HEK293 (cell line): ENCODE measurements at regions not wholly inside any gene's neighbourhood (a gene's known extent, or its start where the extent isn't known, plus 50 kb on each side); places are given as distances from the start of the nearest gene placed in this dataset.

Experiments used
- CTCF ChIA-PET: fragments of 350-600 bp; formaldehyde crosslinking; extraction: SDS; loops from one replicate; lab custom pipeline; 2021; ENCODE audit warnings: antibody characterized with exemption; lab: Yijun Ruan, JAX
- POLR2A ChIA-PET: fragments of 300-600 bp; formaldehyde crosslinking; extraction: SDS; loops from one replicate; lab custom pipeline; 2020; ENCODE audit warnings: antibody characterized with exemption, inconsistent platforms; lab: Yijun Ruan, JAX
- H3K27ac ChIP-seq: fragments of 200-500 bp; sonication (Bioruptor generic); 2 replicates; pipeline ENCODE4 v1.5.1; 2014; ENCODE audit warnings: low read depth, low read length, control low read depth, inconsistent platforms; ENCODE audit errors: extremely low read depth
- H3K36me3 ChIP-seq, 2 experiments: fragments of 200-500 bp in 1 of 2; sonication (Bioruptor generic) in 1 of 2; 1 replicate in 1 of 2; 2 replicates in 1 of 2; pipeline ENCODE4 v1.5.1; 2014 to 2017; ENCODE audit warnings: inconsistent platforms in 2 of 2, low read length in 2 of 2; ENCODE audit not compliant: control insufficient read depth in 2 of 2, insufficient read depth in 1 of 2
- H3K4me1 ChIP-seq: fragments of 200-500 bp; sonication (Bioruptor generic); 2 replicates; pipeline ENCODE4 v1.5.1; 2014; ENCODE audit warnings: mild to moderate bottlenecking, low read length, inconsistent platforms; ENCODE audit not compliant: control insufficient read depth, insufficient read depth
- H3K4me3 ChIP-seq: 2 replicates; pipeline ENCODE4 v1.5.1; 2011; ENCODE audit warnings: low read depth, mild to moderate bottlenecking, control low read depth, low read length, moderate library complexity
- H3K9me3 ChIP-seq: fragments of 200-500 bp; sonication (Bioruptor generic); 2 replicates; pipeline ENCODE4 v1.5.1; 2014; ENCODE audit warnings: low read depth, low read length, inconsistent platforms; ENCODE audit not compliant: control insufficient read depth, insufficient read depth
- KLF10 ChIP-seq: fragments of 450-650 bp; IDR thresholded peaks from 2 replicates; pipeline ENCODE4 v1.5.1; 2018; ENCODE audit warnings: missing biosample characterization, mild to moderate bottlenecking, missing genetic modification characterization
- MZF1 ChIP-seq: fragments of 450-650 bp; formaldehyde crosslinking; IDR thresholded peaks from 2 replicates; pipeline ENCODE4 v1.5.1; 2017; ENCODE audit warnings: missing biosample characterization, missing genetic modification characterization, borderline replicate concordance
- OVOL3 ChIP-seq: fragments of 450-650 bp; formaldehyde crosslinking; IDR thresholded peaks from 2 replicates; pipeline ENCODE4 v1.5.1; 2016; ENCODE audit warnings: missing biosample characterization, missing genetic modification characterization
- ZBTB21 ChIP-seq: fragments of 450-650 bp; formaldehyde crosslinking; IDR thresholded peaks from 2 replicates; pipeline ENCODE4 v1.5.1; 2017; ENCODE audit warnings: missing biosample characterization, missing genetic modification characterization
- ZFP69B ChIP-seq: fragments of 450-650 bp; formaldehyde crosslinking; IDR thresholded peaks from 2 replicates; pipeline ENCODE4 v1.5.1; 2016; ENCODE audit warnings: missing biosample characterization, missing genetic modification characterization
- ZNF19 ChIP-seq: fragments of 450-650 bp; formaldehyde crosslinking; IDR thresholded peaks from 2 replicates; pipeline ENCODE4; 2016; ENCODE audit warnings: missing biosample characterization, missing genetic modification characterization, low read depth
- ZNF23 ChIP-seq: fragments of 450-650 bp; formaldehyde crosslinking; IDR thresholded peaks from 2 replicates; pipeline ENCODE4 v1.5.1; 2016; ENCODE audit warnings: missing biosample characterization, missing genetic modification characterization, borderline replicate concordance
- ZNF248 ChIP-seq: fragments of 450-650 bp; formaldehyde crosslinking; IDR thresholded peaks from 2 replicates; pipeline ENCODE4 v1.5.1; 2017; ENCODE audit warnings: missing biosample characterization, missing genetic modification characterization
- ZNF37A ChIP-seq: fragments of 450-650 bp; IDR thresholded peaks from 2 replicates; pipeline ENCODE4 v1.5.1; 2018; ENCODE audit warnings: missing biosample characterization, missing genetic modification characterization
- ZNF426 ChIP-seq: fragments of 450-650 bp; formaldehyde crosslinking; IDR thresholded peaks from 2 replicates; pipeline ENCODE4 v1.5.1; 2017; ENCODE audit warnings: missing biosample characterization, missing genetic modification characterization, mild to moderate bottlenecking, inconsistent platforms, moderate library complexity
- ZNF513 ChIP-seq: fragments of 450-650 bp; IDR thresholded peaks from 2 replicates; pipeline ENCODE4 v1.5.1; 2018; ENCODE audit warnings: missing biosample characterization, missing genetic modification characterization
- ZNF529 ChIP-seq: fragments of 450-650 bp; formaldehyde crosslinking; IDR thresholded peaks from 2 replicates; pipeline ENCODE4 v1.5.1; 2017; ENCODE audit warnings: missing genetic modification characterization, missing biosample characterization; ENCODE audit not compliant: insufficient replicate concordance
- ZNF530 ChIP-seq: fragments of 450-650 bp; formaldehyde crosslinking; IDR thresholded peaks from 2 replicates; pipeline ENCODE4 v1.5.1; 2016; ENCODE audit warnings: low read depth, missing biosample characterization, missing genetic modification characterization
- ZNF549 ChIP-seq: fragments of 450-650 bp; IDR thresholded peaks from 2 replicates; pipeline ENCODE4 v1.5.1; 2018; ENCODE audit warnings: missing biosample characterization, missing genetic modification characterization, mild to moderate bottlenecking, inconsistent platforms, moderate library complexity
- ZNF555 ChIP-seq: fragments of 450-650 bp; formaldehyde crosslinking; conservative IDR thresholded peaks from 2 replicates; pipeline ENCODE4 v1.5.1; 2017; ENCODE audit warnings: missing biosample characterization, mild to moderate bottlenecking, missing genetic modification characterization, inconsistent platforms
- ZNF670 ChIP-seq: fragments of 450-650 bp; formaldehyde crosslinking; IDR thresholded peaks from 2 replicates; pipeline ENCODE4 v1.5.1; 2016; ENCODE audit warnings: missing biosample characterization, missing genetic modification characterization, low read depth
- ZNF747 ChIP-seq: fragments of 450-650 bp; formaldehyde crosslinking; IDR thresholded peaks from 2 replicates; pipeline ENCODE4 v1.5.1; 2016; ENCODE audit warnings: missing biosample characterization, missing genetic modification characterization
- TF ChIP-seq, protein P1 (sequence below): fragments of 450-650 bp; formaldehyde crosslinking; IDR thresholded peaks from 2 replicates; pipeline ENCODE4 v1.5.1; 2016; ENCODE audit warnings: missing biosample characterization, missing genetic modification characterization
- TF ChIP-seq, protein P2 (sequence below): fragments of 450-650 bp; formaldehyde crosslinking; IDR thresholded peaks from 2 replicates; pipeline ENCODE4 v1.5.0; 2017; ENCODE audit warnings: missing biosample characterization, missing genetic modification characterization, borderline replicate concordance
- TF ChIP-seq, protein P3 (sequence below): fragments of 450-650 bp; formaldehyde crosslinking; IDR thresholded peaks from 2 replicates; pipeline ENCODE4 v1.5.1; 2016; ENCODE audit warnings: missing biosample characterization, missing genetic modification characterization
- TF ChIP-seq, protein P4 (sequence below): fragments of 450-650 bp; formaldehyde crosslinking; IDR thresholded peaks from 2 replicates; pipeline ENCODE4 v1.5.1; 2016; ENCODE audit warnings: missing biosample characterization, missing genetic modification characterization

- TF ChIP-seq, protein P1, sequence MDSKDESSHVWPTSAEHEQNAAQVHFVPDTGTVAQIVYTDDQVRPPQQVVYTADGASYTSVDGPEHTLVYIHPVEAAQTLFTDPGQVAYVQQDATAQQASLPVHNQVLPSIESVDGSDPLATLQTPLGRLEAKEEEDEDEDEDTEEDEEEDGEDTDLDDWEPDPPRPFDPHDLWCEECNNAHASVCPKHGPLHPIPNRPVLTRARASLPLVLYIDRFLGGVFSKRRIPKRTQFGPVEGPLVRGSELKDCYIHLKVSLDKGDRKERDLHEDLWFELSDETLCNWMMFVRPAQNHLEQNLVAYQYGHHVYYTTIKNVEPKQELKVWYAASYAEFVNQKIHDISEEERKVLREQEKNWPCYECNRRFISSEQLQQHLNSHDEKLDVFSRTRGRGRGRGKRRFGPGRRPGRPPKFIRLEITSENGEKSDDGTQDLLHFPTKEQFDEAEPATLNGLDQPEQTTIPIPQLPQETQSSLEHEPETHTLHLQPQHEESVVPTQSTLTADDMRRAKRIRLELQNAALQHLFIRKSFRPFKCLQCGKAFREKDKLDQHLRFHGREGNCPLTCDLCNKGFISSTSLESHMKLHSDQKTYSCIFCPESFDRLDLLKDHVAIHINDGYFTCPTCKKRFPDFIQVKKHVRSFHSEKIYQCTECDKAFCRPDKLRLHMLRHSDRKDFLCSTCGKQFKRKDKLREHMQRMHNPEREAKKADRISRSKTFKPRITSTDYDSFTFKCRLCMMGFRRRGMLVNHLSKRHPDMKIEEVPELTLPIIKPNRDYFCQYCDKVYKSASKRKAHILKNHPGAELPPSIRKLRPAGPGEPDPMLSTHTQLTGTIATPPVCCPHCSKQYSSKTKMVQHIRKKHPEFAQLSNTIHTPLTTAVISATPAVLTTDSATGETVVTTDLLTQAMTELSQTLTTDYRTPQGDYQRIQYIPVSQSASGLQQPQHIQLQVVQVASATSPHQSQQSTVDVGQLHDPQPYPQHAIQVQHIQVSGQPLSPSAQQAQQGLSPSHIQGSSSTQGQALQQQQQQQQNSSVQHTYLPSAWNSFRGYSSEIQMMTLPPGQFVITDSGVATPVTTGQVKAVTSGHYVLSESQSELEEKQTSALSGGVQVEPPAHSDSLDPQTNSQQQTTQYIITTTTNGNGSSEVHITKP, result no peak
- TF ChIP-seq ZFP69B (tag by site-specific recombination) (no peak), ZNF426 (tag by site-specific recombination) (no peak), MZF1 (no peak), ZNF248 (tag by site-specific recombination) (no peak), ZBTB21 (tag by site-specific recombination) (no peak), ZNF529 (tag by site-specific recombination) (no peak), OVOL3 (no peak), ZNF37A (tag by site-specific recombination) (no peak), ZNF513 (no peak), ZNF549 (no peak)
- TF ChIP-seq, protein P2, sequence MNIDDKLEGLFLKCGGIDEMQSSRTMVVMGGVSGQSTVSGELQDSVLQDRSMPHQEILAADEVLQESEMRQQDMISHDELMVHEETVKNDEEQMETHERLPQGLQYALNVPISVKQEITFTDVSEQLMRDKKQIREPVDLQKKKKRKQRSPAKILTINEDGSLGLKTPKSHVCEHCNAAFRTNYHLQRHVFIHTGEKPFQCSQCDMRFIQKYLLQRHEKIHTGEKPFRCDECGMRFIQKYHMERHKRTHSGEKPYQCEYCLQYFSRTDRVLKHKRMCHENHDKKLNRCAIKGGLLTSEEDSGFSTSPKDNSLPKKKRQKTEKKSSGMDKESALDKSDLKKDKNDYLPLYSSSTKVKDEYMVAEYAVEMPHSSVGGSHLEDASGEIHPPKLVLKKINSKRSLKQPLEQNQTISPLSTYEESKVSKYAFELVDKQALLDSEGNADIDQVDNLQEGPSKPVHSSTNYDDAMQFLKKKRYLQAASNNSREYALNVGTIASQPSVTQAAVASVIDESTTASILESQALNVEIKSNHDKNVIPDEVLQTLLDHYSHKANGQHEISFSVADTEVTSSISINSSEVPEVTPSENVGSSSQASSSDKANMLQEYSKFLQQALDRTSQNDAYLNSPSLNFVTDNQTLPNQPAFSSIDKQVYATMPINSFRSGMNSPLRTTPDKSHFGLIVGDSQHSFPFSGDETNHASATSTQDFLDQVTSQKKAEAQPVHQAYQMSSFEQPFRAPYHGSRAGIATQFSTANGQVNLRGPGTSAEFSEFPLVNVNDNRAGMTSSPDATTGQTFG (tag by site-specific recombination), result no peak
- TF ChIP-seq, protein P3, sequence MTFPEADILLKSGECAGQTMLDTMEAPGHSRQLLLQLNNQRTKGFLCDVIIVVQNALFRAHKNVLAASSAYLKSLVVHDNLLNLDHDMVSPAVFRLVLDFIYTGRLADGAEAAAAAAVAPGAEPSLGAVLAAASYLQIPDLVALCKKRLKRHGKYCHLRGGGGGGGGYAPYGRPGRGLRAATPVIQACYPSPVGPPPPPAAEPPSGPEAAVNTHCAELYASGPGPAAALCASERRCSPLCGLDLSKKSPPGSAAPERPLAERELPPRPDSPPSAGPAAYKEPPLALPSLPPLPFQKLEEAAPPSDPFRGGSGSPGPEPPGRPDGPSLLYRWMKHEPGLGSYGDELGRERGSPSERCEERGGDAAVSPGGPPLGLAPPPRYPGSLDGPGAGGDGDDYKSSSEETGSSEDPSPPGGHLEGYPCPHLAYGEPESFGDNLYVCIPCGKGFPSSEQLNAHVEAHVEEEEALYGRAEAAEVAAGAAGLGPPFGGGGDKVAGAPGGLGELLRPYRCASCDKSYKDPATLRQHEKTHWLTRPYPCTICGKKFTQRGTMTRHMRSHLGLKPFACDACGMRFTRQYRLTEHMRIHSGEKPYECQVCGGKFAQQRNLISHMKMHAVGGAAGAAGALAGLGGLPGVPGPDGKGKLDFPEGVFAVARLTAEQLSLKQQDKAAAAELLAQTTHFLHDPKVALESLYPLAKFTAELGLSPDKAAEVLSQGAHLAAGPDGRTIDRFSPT, result no peak
Measured at GRCh38 chr4:28006021-28006420, 1145.4 kb downstream of the STIM2 start (continued).

DNA sequence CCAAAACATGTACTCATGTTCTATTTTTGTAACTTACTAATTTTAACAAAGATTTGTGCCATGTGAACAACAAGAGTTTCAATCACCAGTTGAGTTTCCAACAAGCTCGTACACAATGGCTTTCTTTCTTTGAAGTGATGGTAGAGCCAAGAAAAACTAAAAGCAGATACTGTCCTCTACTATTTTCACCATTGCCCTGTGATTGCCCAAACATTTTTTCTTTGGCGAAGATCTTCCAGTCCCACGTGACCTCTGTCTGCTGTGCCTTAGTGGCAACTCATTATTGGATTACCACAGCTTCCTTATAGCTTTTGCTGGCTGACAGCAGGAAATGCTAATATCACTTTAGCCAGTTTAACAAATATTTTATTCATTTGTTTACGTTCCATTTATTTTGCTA is 1147.1 kb downstream of the STIM2 start:
- Histone ChIP-seq H3K36me3 (no peaks in the 10 kb centered on the region), H3K4me1 (no peaks in the 10 kb centered on the region), H3K9me3 (no peaks in the 10 kb centered on the region), H3K4me3 (no peak overlapping the region), H3K27ac (no peak overlapping the region)
- ChIA-PET CTCF (no interaction called here), POLR2A (no interaction called here)
- TF ChIP-seq ZNF670 (tag by site-specific recombination) (no peak), ZNF747 (tag by site-specific recombination) (no peak), ZNF19 (tag by site-specific recombination) (no peak), ZNF23 (tag by site-specific recombination) (no peak), ZNF530 (tag by site-specific recombination) (no peak), KLF10 (tag by site-specific recombination) (no peak), ZNF555 (tag by site-specific recombination) (no peak)
- TF ChIP-seq, protein P3, result no peak
- TF ChIP-seq, protein P4, sequence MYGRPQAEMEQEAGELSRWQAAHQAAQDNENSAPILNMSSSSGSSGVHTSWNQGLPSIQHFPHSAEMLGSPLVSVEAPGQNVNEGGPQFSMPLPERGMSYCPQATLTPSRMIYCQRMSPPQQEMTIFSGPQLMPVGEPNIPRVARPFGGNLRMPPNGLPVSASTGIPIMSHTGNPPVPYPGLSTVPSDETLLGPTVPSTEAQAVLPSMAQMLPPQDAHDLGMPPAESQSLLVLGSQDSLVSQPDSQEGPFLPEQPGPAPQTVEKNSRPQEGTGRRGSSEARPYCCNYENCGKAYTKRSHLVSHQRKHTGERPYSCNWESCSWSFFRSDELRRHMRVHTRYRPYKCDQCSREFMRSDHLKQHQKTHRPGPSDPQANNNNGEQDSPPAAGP (tag by site-specific recombination), result no peak
